Peyer's patch (tissue), 4 donors: ENCODE measurements at regions not wholly inside any gene's neighbourhood (a gene's known extent, or its start where the extent isn't known, plus 50 kb on each side); places are given as distances from the start of the nearest gene placed in this dataset.

Experiments
- CTCF ChIP-seq, 6 experiments: fragments of 450-650 bp in 4 of 6; fragments of 200-600 bp in 2 of 6; sonication (generic) in 1 of 6; IDR thresholded peaks; one replicate each; pipeline ENCODE4 v1.5.1; 2017 to 2019; ENCODE audit warnings: antibody characterized with exemption in 6 of 6, mild to moderate bottlenecking in 3 of 6, moderate library complexity in 1 of 6
- POLR2A ChIP-seq, 2 donors: fragments of 450-650 bp; IDR thresholded peaks; one replicate each; pipeline ENCODE4 v1.5.1; 2017; ENCODE audit warnings: antibody characterized with exemption in 2 of 2, mild to moderate bottlenecking in 2 of 2, moderate library complexity in 2 of 2

DNA sequence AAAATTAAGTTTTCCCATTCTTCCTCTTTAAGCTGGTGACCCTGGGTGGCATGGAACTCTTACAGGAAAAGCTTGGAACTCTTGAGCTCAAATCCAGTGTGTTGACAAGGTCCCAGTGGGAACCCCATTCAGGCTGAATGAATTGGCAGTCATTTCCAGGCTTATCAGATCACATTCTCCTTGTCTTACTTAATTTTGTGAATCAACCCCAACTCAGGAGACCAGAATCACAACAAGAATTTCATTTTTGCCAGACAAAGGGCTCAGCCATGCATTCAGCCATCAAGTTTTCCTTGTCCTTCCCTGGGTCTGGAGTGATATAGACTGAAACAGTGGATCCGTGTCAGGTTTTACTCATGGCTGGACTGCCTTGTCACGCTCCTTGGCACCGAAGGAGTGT is 92.1 kb upstream of the EEF1E1 start:
- TF ChIP-seq CTCF (IDR thresholded peaks at IDR 0.05) (no peak), POLR2A (IDR thresholded peaks at IDR 0.05) (no peak)
